Neuronal stem cell (in vitro differentiated cells): ENCODE measurements at regions not wholly inside any gene's neighbourhood (a gene's known extent, or its start where the extent isn't known, plus 50 kb on each side); places are given as distances from the start of the nearest gene placed in this dataset.

Experiments used
- DNase-seq: peaks from one replicate; pipeline ENCODE4 v3.0.0-alpha.2; 2013; ENCODE audit warnings: low spot score
- H2AFZ ChIP-seq: one replicate; pipeline ENCODE4 v1.6.1; 2013; ENCODE audit warnings: mild to moderate bottlenecking, low read length, inconsistent platforms
- H2AK5ac ChIP-seq: 2 replicates; pipeline ENCODE4 v1.6.1; 2013; ENCODE audit warnings: low read depth, mild to moderate bottlenecking, inconsistent platforms, low read length, moderate library complexity, mixed read lengths
- H2BK120ac ChIP-seq: 2 replicates; pipeline ENCODE4 v1.6.1; 2013; ENCODE audit warnings: low read depth, mild to moderate bottlenecking, inconsistent platforms, low read length, moderate library complexity, mixed read lengths
- H2BK12ac ChIP-seq: one replicate; pipeline ENCODE4 v1.6.1; 2013; ENCODE audit warnings: low read length, inconsistent platforms
- H2BK15ac ChIP-seq: 2 replicates; pipeline ENCODE4 v1.6.1; 2013; ENCODE audit warnings: mild to moderate bottlenecking, low read length, inconsistent platforms, mixed read lengths
- H2BK5ac ChIP-seq: one replicate; pipeline ENCODE4 v1.6.1; 2013; ENCODE audit warnings: inconsistent platforms, mild to moderate bottlenecking, low read length, moderate library complexity
- H3K14ac ChIP-seq: one replicate; pipeline ENCODE4 v1.6.1; 2013; ENCODE audit warnings: low read length, inconsistent platforms
- H3K18ac ChIP-seq: 2 replicates; pipeline ENCODE4 v1.6.1; 2013; ENCODE audit warnings: low read length, inconsistent platforms
- H3K23ac ChIP-seq: 2 replicates; pipeline ENCODE4 v1.6.1; 2013; ENCODE audit warnings: low read depth, mild to moderate bottlenecking, mixed read lengths, low read length, inconsistent platforms; ENCODE audit not compliant: poor library complexity
- H3K27ac ChIP-seq: replicated peaks from 3 replicates; pipeline ENCODE4 v1.5.1; 2013; ENCODE audit warnings: low read length, inconsistent platforms
- H3K27me3 ChIP-seq, 3 experiments: 2 replicates each; pipeline ENCODE4 v1.6.1; 2013; ENCODE audit warnings: low read length in 3 of 3, mild to moderate bottlenecking in 2 of 3, inconsistent platforms in 1 of 3, low read depth in 1 of 3, mixed read lengths in 1 of 3, moderate library complexity in 1 of 3; ENCODE audit not compliant: control insufficient read depth in 3 of 3, insufficient read depth in 3 of 3
- H3K36me3 ChIP-seq, 2 donors: replicated peaks in 1 of 2; 2 replicates each; pipeline ENCODE4 v1.6.1; 2013; ENCODE audit warnings: low read length in 2 of 2; ENCODE audit not compliant: control insufficient read depth in 2 of 2, insufficient read depth in 2 of 2
- H3K4ac ChIP-seq: 2 replicates; pipeline ENCODE4 v1.6.1; 2013; ENCODE audit warnings: inconsistent platforms, mild to moderate bottlenecking, low read length, moderate library complexity
- H3K4me1 ChIP-seq, 2 donors: 1 replicate in 1 of 2; 2 replicates in 1 of 2; pipeline ENCODE4 v1.6.1; 2013; ENCODE audit warnings: low read length in 2 of 2, low read depth in 1 of 2; ENCODE audit not compliant: control insufficient read depth in 2 of 2, insufficient read depth in 1 of 2
- H3K4me2 ChIP-seq: one replicate; pipeline ENCODE4 v1.6.1; 2013; ENCODE audit warnings: mild to moderate bottlenecking, low read length, inconsistent platforms; ENCODE audit not compliant: insufficient read depth, poor library complexity, severe bottlenecking
- H3K4me3 ChIP-seq, 2 donors: 2 replicates each; pipeline ENCODE4 v1.5.1; 2013; ENCODE audit warnings: low read length in 2 of 2, mild to moderate bottlenecking in 2 of 2, inconsistent platforms in 1 of 2, moderate library complexity in 1 of 2
- H3K79me1 ChIP-seq: one replicate; pipeline ENCODE4 v1.6.1; 2013; ENCODE audit warnings: low read depth, mild to moderate bottlenecking, inconsistent platforms, low read length, moderate library complexity
- H3K9ac ChIP-seq: one replicate; pipeline ENCODE4 v1.6.1; 2013; ENCODE audit warnings: mild to moderate bottlenecking, low read depth, low read length, inconsistent platforms; ENCODE audit not compliant: poor library complexity
- H3K9me3 ChIP-seq, 2 donors: replicated peaks in 1 of 2; 2 replicates each; pipeline versions ENCODE3 to v1.6.1; 2013; ENCODE audit warnings: low read length in 2 of 2, mild to moderate bottlenecking in 2 of 2, inconsistent platforms in 1 of 2, low read depth in 1 of 2, mixed read lengths in 1 of 2, moderate library complexity in 1 of 2; ENCODE audit not compliant: control insufficient read depth in 2 of 2, insufficient read depth in 1 of 2
- H4K8ac ChIP-seq: one replicate; pipeline ENCODE4 v1.6.1; 2013; ENCODE audit warnings: low read depth, mild to moderate bottlenecking, inconsistent platforms, low read length, moderate library complexity
- H4K91ac ChIP-seq: one replicate; pipeline ENCODE4 v1.6.1; 2013; ENCODE audit warnings: low read length, low read depth, mild to moderate bottlenecking, inconsistent platforms; ENCODE audit not compliant: poor library complexity
- WGBS, 2 donors: extraction: QIAGEN DNeasy Blood & Tissue Kit; methylation state at CpG; one replicate each; pipeline ENCODE4 v1.1.7; 2013; ENCODE audit warnings: missing lambda C conversion rate in 2 of 2, mixed read lengths in 1 of 2; ENCODE audit not compliant: insufficient read length in 2 of 2, insufficient replicate concordance in 1 of 2; ENCODE audit errors: extremely low coverage in 2 of 2; 5-methylcytosine and 5-hydroxymethylcytosine counted together

GRCh38 chr2:144668493-144669110, 148.7 kb upstream of the ZEB2 start:
- Histone ChIP-seq H3K14ac (no peak overlapping the region), H4K8ac (no peak overlapping the region), H3K4me3 (no peak overlapping the region), H3K18ac (no peak overlapping the region), H2BK120ac (no peak overlapping the region), H3K36me3 (no peaks in the 10 kb centered on the region), H3K4me2 (no peak overlapping the region), H3K23ac (no peak overlapping the region), H3K27ac (no peak overlapping the region), H3K4me1 (peaks cover 2 to 9% of the 10 kb centered on the region in 2 donors), H2BK12ac (no peak overlapping the region), H3K4ac (no peak overlapping the region), H2AFZ (no peak overlapping the region), H3K9ac (no peak overlapping the region), H3K27me3 (no peaks in the 10 kb centered on the region), H4K91ac (no peak overlapping the region), H2BK15ac (no peak overlapping the region), H2AK5ac (no peak overlapping the region), H2BK5ac (no peak overlapping the region), H3K79me1 (no peaks in the 10 kb centered on the region), H3K9me3 (no peaks in the 10 kb centered on the region)
- no peak for DNase-seq
- no CpG with 5 or more reads among the region's 1 CpG for WGBS, 2 donors

- H3K9me3 ChIP-seq: no peaks in the 10 kb centered on the region
- H3K27ac ChIP-seq: no peak overlapping the region
- WGBS, 2 donors: no CpG with 5 or more reads among the region's 5 CpGs
- no peak overlapping the region for H2AFZ ChIP-seq
- no peak overlapping the region for H2BK5ac ChIP-seq
- no peak overlapping the region for H4K8ac ChIP-seq
- no peak overlapping the region for H2BK12ac ChIP-seq
- H2AK5ac ChIP-seq: no peak overlapping the region
- H2BK120ac ChIP-seq: no peak overlapping the region
- no peak overlapping the region for H3K23ac ChIP-seq
- no peak overlapping the region for H3K4ac ChIP-seq
- no peak overlapping the region for H4K91ac ChIP-seq
- no peak for DNase-seq
- H3K18ac ChIP-seq: no peak overlapping the region
- no peak overlapping the region for H3K4me2 ChIP-seq
- no peaks in the 10 kb centered on the region for H3K27me3 ChIP-seq
- no peaks in the 10 kb centered on the region for H3K79me1 ChIP-seq
- no peak overlapping the region for H3K9ac ChIP-seq
- no peak overlapping the region for H3K14ac ChIP-seq
- peaks cover 2 to 11% of the 10 kb centered on the region in 2 donors for H3K4me1 ChIP-seq
- H3K4me3 ChIP-seq: no peak overlapping the region
- H2BK15ac ChIP-seq: no peak overlapping the region
- H3K36me3 ChIP-seq: no peaks in the 10 kb centered on the region
Observed at GRCh38 chr2:144666032-144666431, 146.1 kb upstream of the ZEB2 start.

DNA sequence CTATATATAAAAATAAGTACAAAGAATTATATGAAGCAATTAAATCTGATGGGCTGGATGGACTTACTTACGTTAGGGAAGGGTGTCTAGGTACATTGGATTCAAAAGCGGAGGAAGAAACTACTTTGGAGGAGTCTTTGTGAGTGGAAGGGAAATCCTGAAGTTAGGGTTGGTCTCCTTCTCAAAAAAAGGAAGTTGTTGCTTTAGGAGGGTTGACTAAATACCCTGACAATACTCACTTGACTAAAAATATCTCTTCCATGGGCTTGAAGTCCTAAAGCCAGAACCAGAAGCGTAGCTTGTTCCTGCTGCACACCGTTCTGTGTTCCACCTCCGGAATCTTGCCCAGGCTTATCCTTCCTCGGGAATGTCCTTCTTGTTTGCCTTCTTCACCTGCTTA, 143.3 kb upstream of the ZEB2 start:
- Histone ChIP-seq H3K9me3 (no peaks in the 10 kb centered on the region), H2AFZ (peak overlapping the region; percentile 48), H2BK15ac (no peak overlapping the region), H3K18ac (no peak overlapping the region), H2BK5ac (no peak overlapping the region), H3K36me3 (no peaks in the 10 kb centered on the region), H3K27me3 (no peaks in the 10 kb centered on the region), H3K4me3 (no peak overlapping the region), H3K23ac (no peak overlapping the region), H3K4ac (no peak overlapping the region), H3K4me1 (peaks cover 1 to 5% of the 10 kb centered on the region in 2 donors), H2BK12ac (no peak overlapping the region), H3K4me2 (no peak overlapping the region), H3K14ac (no peak overlapping the region), H4K8ac (no peak overlapping the region), H3K79me1 (no peaks in the 10 kb centered on the region), H3K27ac (no peak overlapping the region), H4K91ac (no peak overlapping the region), H2AK5ac (no peak overlapping the region), H3K9ac (no peak overlapping the region), H2BK120ac (no peak overlapping the region)
- no peak for DNase-seq
- WGBS, 2 donors: no CpG with 5 or more reads among the region's 6 CpGs

- H3K9ac ChIP-seq: no peak overlapping the region
- peak overlapping the region; percentile 73 for H2AFZ ChIP-seq
- WGBS, 2 donors: no CpG with 5 or more reads among the region's 5 CpGs
- no peaks in the 10 kb centered on the region for H3K27me3 ChIP-seq
- H3K4me2 ChIP-seq: no peak overlapping the region
- no peak overlapping the region for H2BK12ac ChIP-seq
- peaks cover 1 to 5% of the 10 kb centered on the region in 2 donors for H3K4me1 ChIP-seq
- H4K8ac ChIP-seq: no peak overlapping the region
- no peak overlapping the region for H2BK15ac ChIP-seq
- DNase-seq: no peak
- no peak overlapping the region for H3K23ac ChIP-seq
- H3K36me3 ChIP-seq: no peaks in the 10 kb centered on the region
- no peak overlapping the region for H3K18ac ChIP-seq
- H3K14ac ChIP-seq: no peak overlapping the region
- no peak overlapping the region for H3K27ac ChIP-seq
- H2BK5ac ChIP-seq: no peak overlapping the region
- H2BK120ac ChIP-seq: no peak overlapping the region
- H3K4ac ChIP-seq: no peak overlapping the region
- H2AK5ac ChIP-seq: no peak overlapping the region
- no peaks in the 10 kb centered on the region for H3K9me3 ChIP-seq
- H3K4me3 ChIP-seq: no peak overlapping the region
- H3K79me1 ChIP-seq: no peaks in the 10 kb centered on the region
- no peak overlapping the region for H4K91ac ChIP-seq
Observed at GRCh38 chr2:144660518-144661316, 140.8 kb upstream of the ZEB2 start.
